Inferior parietal cortex (tissue), 1 donor: ENCODE measurements at regions not wholly inside any gene's neighbourhood (a gene's known extent, or its start where the extent isn't known, plus 50 kb on each side); places are given as distances from the start of the nearest gene placed in this dataset.

Experiments
- DNase-seq: peaks from one replicate; pipeline ENCODE4 v3.0.0-alpha.2; 2016; ENCODE audit errors: extremely low spot score

DNA sequence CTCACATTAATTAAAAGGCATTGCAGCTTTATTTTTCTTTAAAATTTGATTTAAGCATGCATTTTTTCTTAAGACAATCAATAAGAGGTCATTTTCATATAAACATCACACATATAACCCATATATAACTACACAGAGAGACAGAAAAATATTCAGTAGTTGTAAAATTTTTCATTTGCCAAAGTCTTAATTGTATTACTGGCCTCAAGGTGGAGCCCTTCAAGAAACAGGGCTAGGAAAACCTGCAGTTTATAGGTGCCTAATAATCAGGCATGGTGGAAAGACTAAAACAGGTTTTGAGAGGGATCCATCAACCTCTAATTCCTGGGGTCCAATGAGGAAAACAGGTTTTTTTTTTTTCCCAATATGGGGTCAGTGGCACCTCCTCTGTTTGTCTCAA, 71.3 kb upstream of the ZNF804A start:
- DNase-seq, result no peak

DNA sequence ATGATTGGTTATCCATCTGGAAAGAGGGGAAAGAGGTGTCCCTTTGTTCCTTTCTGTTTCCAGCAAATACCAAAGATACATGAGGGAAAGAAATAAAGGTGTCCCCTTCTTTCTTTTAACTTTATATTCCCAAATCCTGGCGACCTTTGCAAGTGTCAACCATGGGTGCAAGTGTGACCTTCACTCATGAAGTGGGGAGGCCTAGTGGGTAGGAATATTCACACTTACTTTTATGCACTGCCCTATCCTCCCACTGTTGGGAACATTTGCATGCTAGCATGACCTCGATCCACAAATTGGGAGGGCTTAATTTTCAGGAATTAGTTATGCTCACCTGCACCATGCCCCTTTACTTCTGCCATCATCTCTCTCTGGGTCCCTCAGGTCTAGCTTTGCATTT, 70.2 kb upstream of the ZNF804A start:
- DNase-seq, result no peak

DNA sequence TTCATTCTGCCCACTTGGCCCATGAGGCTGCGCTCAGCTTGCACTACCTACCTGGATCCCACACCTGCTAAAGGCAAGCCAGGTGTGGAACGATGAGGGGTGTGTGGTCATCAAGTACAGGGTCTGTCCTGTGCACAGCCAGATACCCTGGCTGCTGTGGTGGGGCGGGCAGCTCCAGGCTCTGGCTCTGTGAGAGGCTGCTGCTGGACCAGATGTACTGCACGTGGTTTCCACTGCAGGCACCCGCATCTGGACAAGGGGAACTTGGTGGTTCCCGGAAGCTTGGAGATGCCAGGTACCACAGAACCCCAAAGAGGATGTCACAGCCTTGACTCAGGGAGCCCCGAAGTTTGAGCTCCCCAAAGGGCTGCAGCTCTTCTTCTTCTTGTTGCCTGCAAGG, 68.1 kb upstream of the ZNF804A start:
- DNase-seq, result no peak

DNA sequence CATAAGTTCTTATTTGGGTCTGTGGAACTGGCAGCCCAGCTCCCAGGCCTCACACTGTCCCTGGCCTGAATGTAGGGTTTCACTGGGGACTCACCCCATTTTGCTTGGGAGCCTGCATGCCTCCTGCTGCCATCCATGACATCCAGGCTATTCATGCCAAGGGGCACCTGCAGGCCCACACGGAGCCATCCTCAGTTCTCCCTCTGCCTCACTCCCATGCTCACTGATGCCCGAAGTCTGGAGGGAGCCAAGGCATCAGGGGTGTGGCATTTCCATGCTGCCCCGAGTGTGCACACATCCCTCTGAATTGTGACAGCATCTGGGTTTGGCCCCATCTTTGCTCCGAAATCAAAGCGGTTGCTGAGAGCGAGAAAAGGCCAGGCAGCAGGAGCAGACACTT, 67.4 kb upstream of the ZNF804A start:
- no peak for DNase-seq

DNA sequence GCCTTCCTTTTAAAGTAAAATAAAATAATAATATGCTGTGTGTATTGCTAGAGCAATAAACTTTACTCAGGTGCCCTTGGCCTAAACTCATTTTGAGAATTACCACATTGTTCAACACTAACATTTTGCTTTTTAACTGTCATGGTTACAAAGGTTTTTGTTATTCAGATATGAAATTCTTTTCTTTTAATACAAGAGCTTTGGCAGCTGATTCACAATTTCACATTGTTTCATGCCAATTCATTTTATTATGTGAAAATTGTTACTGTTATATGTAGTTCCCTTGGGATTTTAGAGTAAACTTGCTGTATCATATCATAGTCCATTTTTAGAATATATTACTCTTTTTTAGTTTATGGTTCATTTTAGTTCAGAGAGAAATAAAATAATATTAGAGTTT, 65.8 kb upstream of the ZNF804A start:
- DNase-seq, result no peak

DNA sequence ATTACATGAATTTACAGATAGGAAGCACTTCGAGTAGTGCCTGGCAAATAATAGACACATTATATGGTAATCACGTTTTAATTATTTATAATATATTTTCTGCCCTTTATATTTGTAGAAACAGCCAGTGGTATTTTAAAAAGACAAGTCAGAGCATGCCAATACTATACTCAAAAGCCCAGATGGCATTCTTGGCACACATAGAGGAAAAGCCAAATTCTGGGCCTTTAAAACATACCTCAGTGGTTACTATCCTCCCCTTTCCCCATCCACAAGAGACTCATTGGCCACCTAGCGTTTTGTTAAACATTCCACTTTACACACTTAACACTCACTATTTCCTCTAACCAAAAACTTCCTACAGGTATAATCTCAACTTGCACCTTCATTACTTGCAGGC, 63.3 kb upstream of the ZNF804A start:
- no peak for DNase-seq

DNA sequence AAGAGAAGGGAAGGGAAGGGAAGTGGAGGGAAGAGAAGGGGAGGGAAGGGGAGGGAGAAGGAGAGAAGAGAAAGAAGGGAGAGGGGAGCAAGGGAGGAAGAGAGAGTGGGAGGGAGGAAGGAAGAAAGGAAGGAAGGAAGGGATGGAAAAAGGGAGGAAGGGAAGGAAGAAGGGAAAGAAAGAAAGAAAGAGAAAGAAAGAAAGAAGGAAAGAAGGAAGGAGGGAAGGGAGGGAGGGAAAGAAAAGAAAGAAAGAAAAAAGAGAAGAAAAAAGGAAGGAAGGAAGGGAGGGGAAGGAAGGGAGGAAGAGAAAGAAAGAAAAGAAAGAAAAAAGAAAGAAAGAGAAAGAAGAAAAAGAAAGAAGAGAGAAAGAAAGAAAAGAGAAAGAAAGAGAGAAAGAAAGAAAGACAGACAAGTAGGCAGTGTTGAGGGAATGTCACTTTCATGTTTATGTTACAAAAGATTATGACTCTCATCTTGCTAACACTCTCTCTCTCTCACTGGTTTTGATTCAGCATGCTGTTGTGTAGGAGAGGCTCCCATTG, 58.0 kb upstream of the ZNF804A start:
- DNase-seq, result no peak

DNA sequence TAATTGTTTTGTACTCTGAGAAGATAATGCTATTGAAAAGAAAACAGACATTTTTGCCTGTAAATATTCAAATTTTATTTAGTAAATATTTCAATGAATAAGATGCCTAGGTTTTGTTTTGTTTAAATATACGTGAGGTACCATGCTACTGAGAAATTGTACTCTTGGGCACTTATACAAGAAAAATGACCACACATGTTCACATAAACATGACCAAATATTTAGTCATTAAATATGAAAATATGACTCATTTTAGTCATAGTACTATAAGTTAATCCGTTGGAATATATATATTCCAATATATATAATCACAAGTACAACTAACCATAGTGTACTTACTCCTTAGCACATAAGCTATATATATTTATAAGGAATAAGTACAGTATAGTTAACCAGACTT, 56.7 kb upstream of the ZNF804A start:
- DNase-seq, result no peak

DNA sequence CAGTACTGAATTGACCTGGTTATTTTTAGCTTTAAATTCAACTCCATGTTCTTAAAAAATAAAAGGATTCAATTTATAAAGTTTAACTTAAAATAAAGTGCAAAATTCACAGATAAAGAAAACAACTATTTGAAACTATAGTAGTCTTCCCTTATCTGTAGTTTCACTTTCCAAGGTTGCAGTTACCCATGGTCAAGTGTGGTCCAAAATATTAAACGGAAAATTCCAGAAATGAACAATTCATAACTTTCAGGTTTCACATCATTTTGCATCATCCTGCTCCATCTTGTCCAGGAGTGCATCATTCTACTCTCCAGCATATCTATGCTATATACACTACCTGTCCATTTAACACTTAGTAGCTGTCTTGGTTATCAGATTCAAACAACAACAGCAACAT, 54.5 kb upstream of the ZNF804A start:
- DNase-seq, result no peak
